Large intestine (tissue), 3 donors: ENCODE measurements at regions not wholly inside any gene's neighbourhood (a gene's known extent, or its start where the extent isn't known, plus 50 kb on each side); places are given as distances from the start of the nearest gene placed in this dataset.

Experiments
- DNase-seq, 2 donors: peaks; one replicate each; pipeline versions ENCODE4 v3.0.0 to v3.0.0-alpha.2; 2013
- H3K27ac ChIP-seq: one replicate; pipeline ENCODE4 v1.5.1; 2013; ENCODE audit warnings: low read length
- H3K27me3 ChIP-seq: 2 replicates; pipeline ENCODE4 v1.6.1; 2013; ENCODE audit warnings: low read length; ENCODE audit not compliant: control insufficient read depth, insufficient read depth
- H3K36me3 ChIP-seq: 2 replicates; pipeline ENCODE4 v1.6.1; 2013; ENCODE audit warnings: low read length; ENCODE audit not compliant: control insufficient read depth, insufficient read depth
- H3K4me1 ChIP-seq: one replicate; pipeline ENCODE4 v1.6.1; 2013; ENCODE audit warnings: low read length; ENCODE audit not compliant: control insufficient read depth, insufficient read depth
- H3K4me3 ChIP-seq: one replicate; pipeline ENCODE4 v1.5.1; 2013; ENCODE audit warnings: low read length
- H3K9me3 ChIP-seq: one replicate; pipeline ENCODE4 v1.6.1; 2013; ENCODE audit warnings: mild to moderate bottlenecking, low read depth, low read length, moderate library complexity; ENCODE audit not compliant: control insufficient read depth
- WGBS: methylation state at CpG from one replicate; pipeline ENCODE4 v1.1.5; 2013; ENCODE audit warnings: low lambda C conversion rate; ENCODE audit not compliant: insufficient coverage; 5-methylcytosine and 5-hydroxymethylcytosine counted together

- 80% methylated on average over 3 of the region's 8 CpGs for WGBS
- Histone ChIP-seq H3K4me1 (no peaks in the 10 kb centered on the region), H3K27me3 (no peaks in the 10 kb centered on the region), H3K36me3 (no peaks in the 10 kb centered on the region), H3K4me3 (no peak overlapping the region), H3K9me3 (no peaks in the 10 kb centered on the region), H3K27ac (no peak overlapping the region)
- no peak for DNase-seq
Observed at GRCh38 chr1:38381256-38381655, 334.7 kb upstream of the POU3F1 start.

- Histone ChIP-seq H3K4me3 (no peak overlapping the region), H3K9me3 (no peaks in the 10 kb centered on the region), H3K36me3 (no peaks in the 10 kb centered on the region), H3K27ac (no peak overlapping the region), H3K27me3 (no peaks in the 10 kb centered on the region), H3K4me1 (no peaks in the 10 kb centered on the region)
- WGBS: no CpG with 5 or more reads among the region's 2 CpGs
- DNase-seq: no peak
Observed at GRCh38 chr1:38376577-38376976, 330.0 kb upstream of the POU3F1 start.

- Histone ChIP-seq H3K36me3 (no peaks in the 10 kb centered on the region), H3K4me1 (no peaks in the 10 kb centered on the region), H3K27ac (no peak overlapping the region), H3K9me3 (no peaks in the 10 kb centered on the region), H3K4me3 (no peak overlapping the region), H3K27me3 (peaks cover 2% of the 10 kb centered on the region)
- WGBS: no CpG with 5 or more reads among the region's 1 CpG
- DNase-seq: no peak
Observed at GRCh38 chr1:38375035-38375434, 328.4 kb upstream of the POU3F1 start.

- Histone ChIP-seq H3K36me3 (no peaks in the 10 kb centered on the region), H3K4me1 (no peaks in the 10 kb centered on the region), H3K9me3 (no peaks in the 10 kb centered on the region), H3K27ac (no peak overlapping the region), H3K4me3 (no peak overlapping the region), H3K27me3 (peaks cover 5% of the 10 kb centered on the region)
- WGBS: no CpG with 5 or more reads among the region's 1 CpG
- no peak for DNase-seq
Observed at GRCh38 chr1:38371505-38371844, 324.9 kb upstream of the POU3F1 start.

- no peaks in the 10 kb centered on the region for H3K36me3 ChIP-seq
- no peaks in the 10 kb centered on the region for H3K4me1 ChIP-seq
- peaks cover 5% of the 10 kb centered on the region for H3K27me3 ChIP-seq
- H3K9me3 ChIP-seq: no peaks in the 10 kb centered on the region
- no peak for DNase-seq
- H3K4me3 ChIP-seq: no peak overlapping the region
- WGBS: 43% methylated on average over 1 of the region's 14 CpGs
- H3K27ac ChIP-seq: no peak overlapping the region
Observed at GRCh38 chr1:38370716-38371504, 324.3 kb upstream of the POU3F1 start.

- no peak overlapping the region for H3K4me3 ChIP-seq
- no peaks in the 10 kb centered on the region for H3K36me3 ChIP-seq
- no peaks in the 10 kb centered on the region for H3K9me3 ChIP-seq
- no peak overlapping the region for H3K27ac ChIP-seq
- DNase-seq: no peak
- no CpG with 5 or more reads among the region's 1 CpG for WGBS
- no peaks in the 10 kb centered on the region for H3K4me1 ChIP-seq
- H3K27me3 ChIP-seq: peaks cover 4% of the 10 kb centered on the region
Observed at GRCh38 chr1:38365242-38365641, 318.6 kb upstream of the POU3F1 start.

- Histone ChIP-seq H3K27me3 (no peaks in the 10 kb centered on the region), H3K4me1 (no peaks in the 10 kb centered on the region), H3K36me3 (no peaks in the 10 kb centered on the region), H3K9me3 (no peaks in the 10 kb centered on the region), H3K27ac (no peak overlapping the region), H3K4me3 (no peak overlapping the region)
- DNase-seq: no peak
- no CpG with 5 or more reads among the region's 6 CpGs for WGBS
Observed at GRCh38 chr1:38361566-38361965, 315.0 kb upstream of the POU3F1 start.

GRCh38 chr1:38360807-38361206, 314.2 kb upstream of the POU3F1 start:
- Histone ChIP-seq H3K4me1 (no peaks in the 10 kb centered on the region), H3K9me3 (no peaks in the 10 kb centered on the region), H3K36me3 (no peaks in the 10 kb centered on the region), H3K27ac (no peak overlapping the region), H3K27me3 (no peaks in the 10 kb centered on the region), H3K4me3 (no peak overlapping the region)
- DNase-seq: no peak
- WGBS: no CpG with 5 or more reads among the region's 1 CpG

GRCh38 chr1:38353956-38354355, 307.4 kb upstream of the POU3F1 start:
- WGBS: no CpG with 5 or more reads among the region's 6 CpGs
- H3K27me3 ChIP-seq: no peaks in the 10 kb centered on the region
- no peak for DNase-seq

GRCh38 chr1:38352869-38353268, 306.3 kb upstream of the POU3F1 start:
- no peak overlapping the region for H3K4me3 ChIP-seq
- H3K27me3 ChIP-seq: no peaks in the 10 kb centered on the region
- no peaks in the 10 kb centered on the region for H3K4me1 ChIP-seq
- DNase-seq: no peak
- H3K9me3 ChIP-seq: no peaks in the 10 kb centered on the region
- WGBS: 80% methylated on average over 1 of the region's 6 CpGs
- H3K27ac ChIP-seq: no peak overlapping the region
- no peaks in the 10 kb centered on the region for H3K36me3 ChIP-seq

More at GRCh38 chr1:38353956-38354355, 307.4 kb upstream of the POU3F1 start:
- H3K4me3 ChIP-seq: no peak overlapping the region
- no peaks in the 10 kb centered on the region for H3K4me1 ChIP-seq
- no peak overlapping the region for H3K27ac ChIP-seq
- H3K9me3 ChIP-seq: no peaks in the 10 kb centered on the region
- no peaks in the 10 kb centered on the region for H3K36me3 ChIP-seq
